IMR-90 (cell line): ENCODE measurements at regions not wholly inside any gene's neighbourhood (a gene's known extent, or its start where the extent isn't known, plus 50 kb on each side); places are given as distances from the start of the nearest gene placed in this dataset.

Source experiments
- ATAC-seq: fragments of 200-7000 bp; cut with Tn5 transposase; 2 replicates; pipeline ENCODE4 v1.9.1; 2020; ENCODE audit warnings: low read depth, mild to moderate bottlenecking, moderate library complexity
- BruUV-seq: library from RNA; stranded (reverse); fragments of 400-500 nt; replicated peaks from 2 replicates; lab custom pipeline; 2021; lab: Mats Ljungman, UMichigan
- CTCF ChIA-PET: fragments of 300-600 bp; formaldehyde crosslinking; extraction: SDS; loops from one replicate; lab custom pipeline; 2021; ENCODE audit warnings: antibody characterized with exemption; lab: Yijun Ruan, JAX
- POLR2A ChIA-PET: fragments of 300-600 bp; sonication (Branson Sonifier 250); formaldehyde crosslinking; loops from one replicate; lab custom pipeline; 2022; ENCODE audit warnings: antibody characterized with exemption; ENCODE audit not compliant: unreplicated experiment; lab: Charles Lee
- DNase-seq: peaks from one replicate; pipeline ENCODE4 v3.0.0; 2013
- H2AFZ ChIP-seq: replicated peaks from 2 replicates; pipeline ENCODE3; 2013; ENCODE audit warnings: low read length, mild to moderate bottlenecking; ENCODE audit not compliant: poor library complexity
- H2AK5ac ChIP-seq: 2 replicates; pipeline ENCODE4 v1.6.1; 2013; ENCODE audit warnings: low read depth, low read length, inconsistent platforms
- H2AK9ac ChIP-seq: replicated peaks from 2 replicates; pipeline ENCODE3; 2013; ENCODE audit warnings: mild to moderate bottlenecking, low read depth, low read length, moderate library complexity; ENCODE audit not compliant: poor library complexity
- H2BK120ac ChIP-seq: 2 replicates; pipeline ENCODE4 v1.6.1; 2013; ENCODE audit warnings: low read depth, low read length, inconsistent platforms
- H2BK15ac ChIP-seq: 3 replicates; pipeline ENCODE4 v1.6.1; 2013; ENCODE audit warnings: low read depth, low read length, inconsistent platforms
- H2BK20ac ChIP-seq: 2 replicates; pipeline ENCODE4 v1.6.1; 2013; ENCODE audit warnings: low read depth, mild to moderate bottlenecking, inconsistent platforms, low read length, moderate library complexity
- H2BK5ac ChIP-seq: 2 replicates; pipeline ENCODE4 v1.6.1; 2013; ENCODE audit warnings: mild to moderate bottlenecking, low read depth, low read length, inconsistent platforms; ENCODE audit not compliant: poor library complexity, severe bottlenecking
- H3K14ac ChIP-seq: replicated peaks from 2 replicates; pipeline ENCODE4 v1.6.1; 2013; ENCODE audit warnings: low read depth, low read length, inconsistent platforms
- H3K18ac ChIP-seq: 2 replicates; pipeline ENCODE4 v1.6.1; 2013; ENCODE audit warnings: low read depth, low read length, control low read depth
- H3K23ac ChIP-seq: 2 replicates; pipeline ENCODE4 v1.6.1; 2013; ENCODE audit warnings: low read depth, low read length, inconsistent platforms
- H3K27ac ChIP-seq: 2 replicates; pipeline ENCODE4 v1.5.1; 2013; ENCODE audit warnings: mild to moderate bottlenecking, control low read depth, low read length; ENCODE audit not compliant: insufficient read depth
- H3K27me3 ChIP-seq: 2 replicates; pipeline ENCODE4 v1.6.1; 2013; ENCODE audit warnings: low read length; ENCODE audit not compliant: control insufficient read depth, insufficient read depth
- H3K36me3 ChIP-seq: 2 replicates; pipeline ENCODE4 v1.6.1; 2013; ENCODE audit warnings: low read length, mixed read lengths; ENCODE audit not compliant: control insufficient read depth, insufficient read depth
- H3K4ac ChIP-seq: 2 replicates; pipeline ENCODE4 v1.6.1; 2013; ENCODE audit warnings: low read depth, low read length, inconsistent platforms
- H3K4me1 ChIP-seq: 2 replicates; pipeline ENCODE4 v1.6.1; 2013; ENCODE audit warnings: low read length, mixed read lengths; ENCODE audit not compliant: control insufficient read depth, insufficient read depth
- H3K4me2 ChIP-seq: 2 replicates; pipeline ENCODE4 v1.6.1; 2013; ENCODE audit warnings: low read depth, mild to moderate bottlenecking, control low read depth, low read length, moderate library complexity
- H3K4me3 ChIP-seq: 2 replicates; pipeline ENCODE4 v1.5.1; 2013; ENCODE audit warnings: low read depth, mild to moderate bottlenecking, control low read depth, low read length, moderate library complexity; ENCODE audit not compliant: insufficient read depth
- H3K56ac ChIP-seq: 2 replicates; pipeline ENCODE4 v1.6.1; 2013; ENCODE audit warnings: low read length, inconsistent platforms; ENCODE audit not compliant: insufficient read depth; ENCODE audit errors: extremely low read depth
- H3K79me1 ChIP-seq, 2 experiments: 2 replicates each; pipeline ENCODE4 v1.6.1; 2013; ENCODE audit warnings: low read length in 2 of 2, inconsistent platforms in 1 of 2, low read depth in 1 of 2
- H3K9ac ChIP-seq: 2 replicates; pipeline ENCODE4 v1.6.1; 2013; ENCODE audit warnings: low read depth, low read length, control low read depth
- H3K9me1 ChIP-seq: 2 replicates; pipeline ENCODE4 v1.6.1; 2013; ENCODE audit warnings: low read length, inconsistent platforms; ENCODE audit not compliant: insufficient read depth
- H3K9me3 ChIP-seq: 2 replicates; pipeline ENCODE4 v1.6.1; 2013; ENCODE audit warnings: low read length; ENCODE audit not compliant: control insufficient read depth, insufficient read depth
- H4K20me1 ChIP-seq: 2 replicates; pipeline ENCODE4 v1.6.1; 2013; ENCODE audit warnings: low read length, inconsistent platforms; ENCODE audit not compliant: insufficient read depth
- H4K5ac ChIP-seq: 2 replicates; pipeline ENCODE4 v1.6.1; 2013; ENCODE audit warnings: mild to moderate bottlenecking, low read depth, low read length, control low read depth
- H4K8ac ChIP-seq, 2 experiments: 2 replicates each; pipeline ENCODE4 v1.6.1; 2013; ENCODE audit warnings: low read depth in 2 of 2, low read length in 2 of 2, control low read depth in 1 of 2, inconsistent platforms in 1 of 2
- H4K91ac ChIP-seq: 2 replicates; pipeline ENCODE4 v1.6.1; 2013; ENCODE audit warnings: low read depth, low read length, inconsistent platforms; ENCODE audit not compliant: insufficient read depth
- CEBPB ChIP-seq: IDR thresholded peaks from 2 replicates; pipeline ENCODE4 v1.6.1; 2012; ENCODE audit warnings: low read depth, low read length, improper control_type of control experiment
- FOS ChIP-seq: fragments of 150-350 bp; IDR thresholded peaks from 2 replicates; pipeline ENCODE4 v1.6.1; 2016; ENCODE audit warnings: low read depth, low read length
- MAFK ChIP-seq: IDR thresholded peaks from 2 replicates; pipeline ENCODE4 v1.6.1; 2012; ENCODE audit warnings: low read depth, low read length, improper control_type of control experiment
- POLR2A ChIP-seq: IDR thresholded peaks from 2 replicates; pipeline ENCODE4 v1.6.1; 2012; ENCODE audit warnings: mild to moderate bottlenecking, low read depth, low read length
- RAD21 ChIP-seq: IDR thresholded peaks from 2 replicates; pipeline ENCODE4 v1.6.1; 2012; ENCODE audit warnings: low read length, improper control_type of control experiment
- RFX5 ChIP-seq: IDR thresholded peaks from 2 replicates; pipeline ENCODE4 v1.8.0; 2012; ENCODE audit warnings: low read depth, mild to moderate bottlenecking, low read length, moderate library complexity
- SMC3 ChIP-seq: fragments of 150-350 bp; IDR thresholded peaks from 2 replicates; pipeline ENCODE4 v1.6.1; 2016; ENCODE audit warnings: low read depth, mild to moderate bottlenecking, antibody characterized with exemption, low read length, moderate library complexity
- WGBS, 2 experiments: methylation state at CpG; one replicate each; pipeline versions ENCODE4 v1.1.5 to v1.1.7; 2013; ENCODE audit warnings: missing lambda C conversion rate in 2 of 2; ENCODE audit not compliant: insufficient read length in 1 of 2; ENCODE audit errors: extremely low coverage in 2 of 2; 5-methylcytosine and 5-hydroxymethylcytosine counted together
- dilution Hi-C: fragments of 300-500 bp; cut with HindIII; formaldehyde crosslinking; loops from one replicate; pipeline ENCODE4 v1.14.3; 2018; ENCODE audit warnings: low sequenced_read_pairs; ENCODE audit not compliant: unreplicated experiment
- in situ Hi-C: fragments of 300-500 bp; cut with MboI; formaldehyde crosslinking; loops from 3 replicates; pipeline ENCODE4 v1.14.3; 2019; ENCODE audit warnings: low sequenced_read_pairs, inconsistent platforms, mixed read lengths
- intact Hi-C: fragments of 100-400 bp; cut with micrococcal nuclease; formaldehyde crosslinking; loops from 2 replicates; pipeline ENCODE4 v1.10.0; 2022

- Histone ChIP-seq H2BK120ac (no peak overlapping the region), H3K4me2 (no peak overlapping the region), H4K91ac (no peak overlapping the region), H4K20me1 (no peaks in the 10 kb centered on the region), H4K5ac (no peak overlapping the region), H2BK20ac (no peak overlapping the region), H3K9me3 (no peaks in the 10 kb centered on the region), H3K79me1 (no peaks in the 10 kb centered on the region), H2AK9ac (no peak overlapping the region), H2BK5ac (no peak overlapping the region), H3K9ac (no peak overlapping the region), H3K27me3 (no peaks in the 10 kb centered on the region), H3K18ac (no peak overlapping the region), H3K9me1 (no peaks in the 10 kb centered on the region), H2AFZ (no peak overlapping the region), H3K4me1 (no peaks in the 10 kb centered on the region), H3K4me3 (no peak overlapping the region), H3K56ac (no peak overlapping the region), H3K27ac (no peak overlapping the region), H2AK5ac (no peak overlapping the region), H2BK15ac (no peak overlapping the region), H4K8ac (no peak overlapping the region), H3K4ac (no peak overlapping the region), H3K14ac (no peak overlapping the region), H3K23ac (no peak overlapping the region), H3K36me3 (no peaks in the 10 kb centered on the region)
- dilution Hi-C loops, result no loop called here
- CTCF ChIA-PET, result no interaction called here
- POLR2A ChIA-PET, result no interaction called here
- ATAC-seq (no peak), DNase-seq (peak; percentile 46)
- TF ChIP-seq CEBPB (peak; percentile 38; the same call in 1 of the 2 replicates), RAD21 (no peak), RFX5 (no peak), SMC3 (no peak), POLR2A (no peak), FOS (peak; percentile 29; the same call in 1 of the 2 replicates), MAFK (peak; percentile 28; the same call in 1 of the 2 replicates)
- in situ Hi-C loops, result no loop called here
- no TSS peak for BruUV-seq
- no CpG with 5 or more reads among the region's 1 CpG for WGBS, 2 experiments
- intact Hi-C loops, result no loop called here
Measured at GRCh38 chr1:91596474-91596873, 95.8 kb downstream of the CDC7 start.
